ENCODE measurements at regions not wholly inside any gene's neighbourhood (a gene's known extent, or its start where the extent isn't known, plus 50 kb on each side); places are given as distances from the start of the nearest gene placed in this dataset.

DNA sequence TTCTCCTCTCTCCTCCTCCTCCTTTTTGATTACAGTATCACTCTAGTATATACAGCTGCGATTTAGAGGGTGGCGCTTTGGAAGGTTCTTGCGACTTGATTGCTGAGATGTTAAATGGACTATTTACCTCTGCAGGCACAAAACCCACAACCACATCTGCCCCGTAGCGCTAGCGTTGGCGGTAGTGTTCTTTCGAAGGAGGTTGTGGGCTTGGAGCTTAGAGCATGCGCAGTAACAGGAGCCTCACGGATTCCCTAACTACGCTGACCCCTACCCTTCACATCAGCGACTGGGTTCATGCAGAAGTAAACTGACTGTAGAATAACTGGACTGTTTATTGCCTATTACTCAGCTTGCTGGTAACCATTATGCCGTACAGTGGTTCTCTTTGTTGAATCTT lies 58.0 kb downstream of the CGGBP1 start:
- H3K27ac ChIP-seq: no peak overlapping the region
- H3K27me3 ChIP-seq (ENCODE audit: insufficient read depth in 3 of 3, low read length in 2 of 3): no peaks in the 10 kb centered on the region
- ATAC-seq: peak in 1 of 4 donors; percentile 37
- no peaks in the 10 kb centered on the region for H3K9me3 ChIP-seq
- H3K4me1 ChIP-seq: no peaks in the 10 kb centered on the region
- no peak for DNase-seq
- intact Hi-C loops (cut with DNase I): loop anchor here (5.0 to 10.0 kb wide), 2 partner anchors 649 to 696 kb away; no protein-coding TSS in a partner anchor
- TF ChIP-seq, protein P1, sequence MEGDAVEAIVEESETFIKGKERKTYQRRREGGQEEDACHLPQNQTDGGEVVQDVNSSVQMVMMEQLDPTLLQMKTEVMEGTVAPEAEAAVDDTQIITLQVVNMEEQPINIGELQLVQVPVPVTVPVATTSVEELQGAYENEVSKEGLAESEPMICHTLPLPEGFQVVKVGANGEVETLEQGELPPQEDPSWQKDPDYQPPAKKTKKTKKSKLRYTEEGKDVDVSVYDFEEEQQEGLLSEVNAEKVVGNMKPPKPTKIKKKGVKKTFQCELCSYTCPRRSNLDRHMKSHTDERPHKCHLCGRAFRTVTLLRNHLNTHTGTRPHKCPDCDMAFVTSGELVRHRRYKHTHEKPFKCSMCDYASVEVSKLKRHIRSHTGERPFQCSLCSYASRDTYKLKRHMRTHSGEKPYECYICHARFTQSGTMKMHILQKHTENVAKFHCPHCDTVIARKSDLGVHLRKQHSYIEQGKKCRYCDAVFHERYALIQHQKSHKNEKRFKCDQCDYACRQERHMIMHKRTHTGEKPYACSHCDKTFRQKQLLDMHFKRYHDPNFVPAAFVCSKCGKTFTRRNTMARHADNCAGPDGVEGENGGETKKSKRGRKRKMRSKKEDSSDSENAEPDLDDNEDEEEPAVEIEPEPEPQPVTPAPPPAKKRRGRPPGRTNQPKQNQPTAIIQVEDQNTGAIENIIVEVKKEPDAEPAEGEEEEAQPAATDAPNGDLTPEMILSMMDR (IDR thresholded peaks at IDR 0.05): no peak
- 23 to 34% (median 30%) methylated on average over 13 of the region's 13 CpGs for WGBS, 3 donors
- H3K4me3 ChIP-seq: peak overlapping the region; percentile 45
- no peaks in the 10 kb centered on the region for H3K36me3 ChIP-seq (ENCODE audit: insufficient read depth in 1 of 2, low read depth in 1 of 2)

DNA sequence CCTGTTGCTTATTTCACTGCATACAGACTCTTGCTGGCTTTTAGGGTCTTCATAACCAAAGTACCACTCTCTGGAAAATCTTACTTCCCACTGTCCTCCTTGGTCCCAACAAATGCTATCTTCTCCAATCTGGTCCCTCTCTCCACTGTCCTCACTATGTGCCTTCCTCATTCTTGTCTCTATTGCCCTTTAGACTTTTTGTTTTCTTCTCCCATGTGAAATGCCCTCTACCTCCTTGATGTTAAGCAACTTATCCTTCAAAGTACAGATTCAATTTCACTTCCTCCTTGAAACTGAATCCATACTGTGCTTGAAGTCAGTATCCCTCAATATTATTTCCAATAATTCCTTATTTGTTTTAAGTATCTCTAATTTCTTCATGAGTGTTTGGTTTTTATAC lies 60.8 kb downstream of the CGGBP1 start:
- intact Hi-C loops (cut with DNase I): loop anchor here in 1 of 2 donors (10.0 kb wide), 1 partner anchor 213 kb away; no protein-coding TSS in a partner anchor
- no peak for ATAC-seq
- TF ChIP-seq, protein P1 (IDR thresholded peaks at IDR 0.05): no peak

GRCh38 chr3:87997298-87997697 lies 61.5 kb downstream of the CGGBP1 start:
- no peak for ATAC-seq
- intact Hi-C loops (cut with DNase I): loop anchor here in 1 of 2 donors (10.0 kb wide), 1 partner anchor 212 kb away; no protein-coding TSS in a partner anchor
- no peaks in the 10 kb centered on the region for H3K27me3 ChIP-seq (ENCODE audit: insufficient read depth in 3 of 3, low read length in 2 of 3)
- WGBS, 3 donors: 71 to 80% (median 75%) methylated on average over 4 of the region's 4 CpGs
- H3K27ac ChIP-seq: no peak overlapping the region
- DNase-seq: no peak
- H3K4me1 ChIP-seq: no peaks in the 10 kb centered on the region
- no peak overlapping the region for H3K4me3 ChIP-seq
- no peaks in the 10 kb centered on the region for H3K9me3 ChIP-seq
- no peaks in the 10 kb centered on the region for H3K36me3 ChIP-seq (ENCODE audit: insufficient read depth in 1 of 2, low read depth in 1 of 2)
- TF ChIP-seq, protein P1 (IDR thresholded peaks at IDR 0.05): no peak

More for the DNA sequence above, 60.8 kb downstream of the CGGBP1 start:
- no peak overlapping the region for H3K27ac ChIP-seq
- H3K36me3 ChIP-seq (ENCODE audit: insufficient read depth in 1 of 2, low read depth in 1 of 2): no peaks in the 10 kb centered on the region
- H3K9me3 ChIP-seq: no peaks in the 10 kb centered on the region
- no peaks in the 10 kb centered on the region for H3K4me1 ChIP-seq
- no peak for DNase-seq
- H3K27me3 ChIP-seq (ENCODE audit: insufficient read depth in 3 of 3, low read length in 2 of 3): no peaks in the 10 kb centered on the region
- H3K4me3 ChIP-seq: no peak overlapping the region

- 50 to 59% (median 51%) methylated on average over 2 of the region's 2 CpGs for WGBS, 3 donors
- no peak overlapping the region for H3K4me3 ChIP-seq
- H3K27me3 ChIP-seq (ENCODE audit: insufficient read depth in 3 of 3, low read length in 2 of 3): no peaks in the 10 kb centered on the region
- H3K9me3 ChIP-seq: no peaks in the 10 kb centered on the region
- H3K27ac ChIP-seq: no peak overlapping the region
- no peak for DNase-seq
- H3K4me1 ChIP-seq: no peaks in the 10 kb centered on the region
- intact Hi-C loops (cut with DNase I): loop anchor here in 1 of 2 donors (10.0 kb wide), 1 partner anchor 212 kb away; no protein-coding TSS in a partner anchor
- no peak for ATAC-seq
- H3K36me3 ChIP-seq (ENCODE audit: insufficient read depth in 1 of 2, low read depth in 1 of 2): no peaks in the 10 kb centered on the region
- TF ChIP-seq, protein P1 (IDR thresholded peaks at IDR 0.05): no peak
Observed at GRCh38 chr3:87996882-87997281, 61.9 kb downstream of the CGGBP1 start.

DNA sequence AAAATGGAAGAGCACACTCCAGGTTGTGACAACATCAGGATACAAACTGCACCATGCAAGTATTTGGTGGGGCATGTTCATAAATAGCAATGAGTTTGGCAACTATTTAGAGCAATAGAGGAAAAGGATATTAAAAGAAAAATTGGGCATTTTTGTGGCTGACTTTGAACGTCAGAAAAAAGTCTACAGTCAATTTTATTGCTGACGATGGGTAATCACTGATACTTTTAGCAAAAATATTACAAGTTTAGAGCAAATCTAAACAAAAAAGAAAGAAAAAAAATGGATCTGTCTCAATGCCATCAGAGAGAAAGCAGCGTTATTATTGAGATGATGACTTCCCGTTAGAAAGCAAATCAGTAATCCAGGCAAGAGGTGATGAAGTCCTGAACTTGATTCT lies 65.2 kb downstream of the CGGBP1 start:
- intact Hi-C loops (cut with DNase I): loop anchor here in 1 of 2 donors (10.0 kb wide), 1 partner anchor 209 kb away; no protein-coding TSS in a partner anchor
- TF ChIP-seq, protein P1 (IDR thresholded peaks at IDR 0.05): no peak

More for the DNA sequence above, 65.2 kb downstream of the CGGBP1 start:
- no peaks in the 10 kb centered on the region for H3K27me3 ChIP-seq (ENCODE audit: insufficient read depth in 3 of 3, low read length in 2 of 3)
- ATAC-seq (no peak), DNase-seq (no peak)
- no peak overlapping the region for H3K4me3 ChIP-seq
- no peaks in the 10 kb centered on the region for H3K36me3 ChIP-seq (ENCODE audit: insufficient read depth in 1 of 2, low read depth in 1 of 2)
- 90 to 95% (median 93%) methylated on average over 4 of the region's 4 CpGs for WGBS, 3 donors
- no peaks in the 10 kb centered on the region for H3K9me3 ChIP-seq
- H3K27ac ChIP-seq: no peak overlapping the region
- H3K4me1 ChIP-seq: no peaks in the 10 kb centered on the region
